Hepatocyte (in vitro differentiated cells): ENCODE measurements at regions not wholly inside any gene's neighbourhood (a gene's known extent, or its start where the extent isn't known, plus 50 kb on each side); places are given as distances from the start of the nearest gene placed in this dataset.
"Not testable (repeated sequence)": the region's sequence is repeated elsewhere in the genome, so short reads cannot be mapped to it uniquely, and the experiment has no call there.

Experiments used
- DNase-seq: peaks from one replicate; pipeline ENCODE4 v3.0.0-alpha.2; 2016; ENCODE audit warnings: low spot score
- H2AFZ ChIP-seq: fragments of 200-600 bp; sonication (generic); 2 replicates; pipeline ENCODE4 v1.6.0; 2016; ENCODE audit warnings: antibody characterized with exemption, mild to moderate bottlenecking
- H3K27ac ChIP-seq: fragments of 200-600 bp; sonication (generic); 2 replicates; pipeline ENCODE4 v1.5.1; 2016; ENCODE audit warnings: mild to moderate bottlenecking
- H3K27me3 ChIP-seq: fragments of 200-600 bp; sonication (generic); 2 replicates; pipeline ENCODE4 v1.6.1; 2016
- H3K36me3 ChIP-seq: fragments of 200-600 bp; sonication (generic); replicated peaks from 2 replicates; pipeline ENCODE4 v1.5.1; 2016; ENCODE audit warnings: low read depth; ENCODE audit not compliant: insufficient read depth
- H3K4me1 ChIP-seq: fragments of 200-600 bp; sonication (generic); 2 replicates; pipeline ENCODE4 v1.5.1; 2016; ENCODE audit warnings: mild to moderate bottlenecking, moderate library complexity; ENCODE audit not compliant: insufficient read depth
- H3K4me2 ChIP-seq: fragments of 200-600 bp; sonication (generic); 2 replicates; pipeline ENCODE4 v1.6.0; 2016
- H3K4me3 ChIP-seq: fragments of 200-600 bp; sonication (generic); 2 replicates; pipeline ENCODE4 v1.5.1; 2016; ENCODE audit warnings: mild to moderate bottlenecking
- H3K79me2 ChIP-seq: fragments of 200-600 bp; sonication (generic); 2 replicates; pipeline ENCODE4 v1.6.0; 2017; ENCODE audit warnings: mild to moderate bottlenecking
- H3K9me2 ChIP-seq: fragments of 200-600 bp; sonication (generic); replicated peaks from 2 replicates; pipeline ENCODE4 v1.6.0; 2017; ENCODE audit warnings: mild to moderate bottlenecking; ENCODE audit not compliant: insufficient read depth
- H3K9me3 ChIP-seq: fragments of 200-600 bp; sonication (generic); 2 replicates; pipeline ENCODE4 v1.5.1; 2016; ENCODE audit warnings: low read depth, mild to moderate bottlenecking
- H4K20me1 ChIP-seq: fragments of 200-600 bp; sonication (generic); 2 replicates; pipeline ENCODE4 v1.6.0; 2016; ENCODE audit warnings: mild to moderate bottlenecking; ENCODE audit not compliant: insufficient read depth, poor library complexity, severe bottlenecking
- CTCF ChIP-seq: fragments of 200-600 bp; sonication (generic); IDR thresholded peaks from 2 replicates; pipeline ENCODE4 v1.5.1; 2016; ENCODE audit warnings: antibody characterized with exemption, mild to moderate bottlenecking; ENCODE audit not compliant: poor library complexity
- EZH2 ChIP-seq: fragments of 200-600 bp; sonication (generic); IDR thresholded peaks from 2 replicates; pipeline ENCODE4 v1.6.1; 2016; ENCODE audit warnings: antibody characterized with exemption, mild to moderate bottlenecking, borderline replicate concordance
- EZH2phosphoT487 ChIP-seq: fragments of 200-600 bp; sonication (generic); IDR thresholded peaks from one replicate; pipeline ENCODE4 v1.6.1; 2018; ENCODE audit warnings: antibody characterized with exemption, mild to moderate bottlenecking, low read depth, moderate library complexity; ENCODE audit not compliant: unreplicated experiment, severe bottlenecking
- WGBS: methylation state at CpG from one replicate; pipeline ENCODE4 v1.1.6; 2016; ENCODE audit warnings: low lambda C conversion rate; ENCODE audit errors: missing lambda C conversion rate; 5-methylcytosine and 5-hydroxymethylcytosine counted together

- no peaks in the 10 kb centered on the region for H3K4me1 ChIP-seq
- no peaks in the 10 kb centered on the region for H3K9me3 ChIP-seq
- no peak for DNase-seq
- no peaks in the 10 kb centered on the region for H3K36me3 ChIP-seq
- H3K9me2 ChIP-seq = no peaks in the 10 kb centered on the region
- WGBS = 31% methylated on average over 2 of the region's 2 CpGs
- H3K27ac ChIP-seq = no peak overlapping the region
- no peaks in the 10 kb centered on the region for H3K27me3 ChIP-seq
- no peaks in the 10 kb centered on the region for H3K79me2 ChIP-seq
- no peak overlapping the region for H3K4me2 ChIP-seq
- no peak overlapping the region for H2AFZ ChIP-seq
- no peaks in the 10 kb centered on the region for H4K20me1 ChIP-seq
- TF ChIP-seq CTCF = no peak
- TF ChIP-seq EZH2 = no peak
- TF ChIP-seq EZH2phosphoT487 = no peak
- H3K4me3 ChIP-seq = no peak overlapping the region
Measured at GRCh38 chr13:60242043-60242595, 78.4 kb upstream of the DIAPH3 start.

DNA sequence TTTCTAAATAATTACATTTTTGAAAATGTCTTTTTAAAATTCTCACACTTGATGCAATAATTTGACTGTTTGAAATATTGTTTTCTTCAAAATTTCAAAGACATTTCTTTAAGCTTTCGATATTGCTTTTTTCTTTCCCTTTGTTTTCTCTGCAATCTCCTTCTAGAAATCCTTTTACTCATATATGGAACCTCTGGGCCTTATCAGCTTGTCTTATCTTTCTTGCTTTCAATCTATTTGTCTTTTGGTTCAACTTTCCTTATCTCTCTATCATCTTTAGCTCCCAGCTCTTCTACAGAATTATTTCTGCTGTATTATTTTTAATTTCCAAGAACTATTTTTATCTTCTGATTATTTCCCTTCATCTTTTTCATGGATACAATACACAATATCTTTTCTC, 80.7 kb upstream of the DIAPH3 start:
- Histone ChIP-seq H3K4me1 (no peaks in the 10 kb centered on the region), H2AFZ (no peak overlapping the region), H3K36me3 (no peaks in the 10 kb centered on the region), H3K79me2 (no peaks in the 10 kb centered on the region), H3K9me3 (no peaks in the 10 kb centered on the region), H3K4me3 (no peak overlapping the region), H3K4me2 (no peak overlapping the region), H4K20me1 (no peaks in the 10 kb centered on the region), H3K9me2 (no peaks in the 10 kb centered on the region), H3K27ac (no peak overlapping the region), H3K27me3 (no peaks in the 10 kb centered on the region)
- DNase-seq = no peak
- WGBS = 44% methylated on average over 1 of the region's 1 CpG
- TF ChIP-seq CTCF = no peak
- TF ChIP-seq EZH2 = no peak
- no peak for TF ChIP-seq EZH2phosphoT487

DNA sequence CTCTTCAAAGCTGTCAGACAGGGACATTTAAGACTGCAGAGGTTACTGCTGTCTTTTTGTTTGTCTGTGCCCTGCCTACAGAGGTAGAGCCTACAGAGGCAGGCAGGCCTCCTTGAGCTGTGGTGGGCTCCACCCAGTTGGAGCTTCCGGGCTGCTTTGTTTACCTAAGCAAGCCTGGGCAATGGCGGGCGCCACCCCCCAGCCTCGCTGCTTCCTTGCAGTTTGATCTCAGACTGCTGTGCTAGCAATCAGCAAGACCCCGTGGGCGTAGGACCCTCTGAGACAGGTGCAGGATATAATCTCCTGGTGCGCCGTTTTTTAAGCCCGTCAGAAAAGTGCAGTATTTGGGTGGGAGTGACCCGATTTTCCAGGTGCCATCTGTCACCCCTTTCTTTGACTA, 87.7 kb upstream of the DIAPH3 start:
- not testable (repeated sequence) for H4K20me1 ChIP-seq, H3K27ac ChIP-seq, H2AFZ ChIP-seq, DNase-seq, H3K4me3 ChIP-seq, H3K27me3 ChIP-seq, H3K79me2 ChIP-seq, H3K9me3 ChIP-seq, H3K4me1 ChIP-seq, H3K36me3 ChIP-seq, H3K9me2 ChIP-seq, H3K4me2 ChIP-seq
- 87% methylated on average over 9 of the region's 10 CpGs for WGBS

DNA sequence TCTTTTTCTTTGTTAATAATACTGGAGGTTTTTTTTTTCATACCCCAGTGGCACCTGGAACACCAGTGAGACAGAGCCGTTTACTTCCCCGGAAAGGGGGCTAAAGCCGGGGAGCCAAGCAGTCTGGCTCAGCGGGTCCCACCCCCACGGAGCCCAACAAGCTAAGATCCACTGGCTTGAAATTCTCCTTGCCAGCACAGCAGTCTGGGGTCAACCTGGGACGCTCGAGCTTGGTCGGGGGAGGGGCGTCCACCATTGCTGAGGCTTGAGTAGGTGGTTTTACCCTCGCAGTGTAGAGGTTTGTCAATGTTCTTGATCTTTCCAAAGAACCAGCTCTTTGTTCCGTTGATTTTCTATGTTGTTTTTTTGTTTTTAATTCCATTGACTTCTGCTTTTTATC, 94.6 kb upstream of the DIAPH3 start:
- H3K9me2 ChIP-seq = no peaks in the 10 kb centered on the region
- TF ChIP-seq EZH2phosphoT487 (no peak), EZH2 (no peak), CTCF (no peak)
- no peak overlapping the region for H3K27ac ChIP-seq
- no peaks in the 10 kb centered on the region for H3K36me3 ChIP-seq
- no peaks in the 10 kb centered on the region for H3K9me3 ChIP-seq
- no peaks in the 10 kb centered on the region for H3K79me2 ChIP-seq
- no peaks in the 10 kb centered on the region for H4K20me1 ChIP-seq
- no peak overlapping the region for H3K4me2 ChIP-seq
- no peak for DNase-seq
- H3K4me3 ChIP-seq = no peak overlapping the region
- H2AFZ ChIP-seq = no peak overlapping the region
- H3K27me3 ChIP-seq = no peaks in the 10 kb centered on the region
- WGBS = 56% methylated on average over 11 of the region's 11 CpGs
- H3K4me1 ChIP-seq = no peaks in the 10 kb centered on the region
